SIG-M5 (cell line): ENCODE measurements at regions not wholly inside any gene's neighbourhood (a gene's known extent, or its start where the extent isn't known, plus 50 kb on each side); places are given as distances from the start of the nearest gene placed in this dataset.
A peak's percentile ranks its signal among the peaks of the same experiment; 100 is the strongest.

ENCODE experiments used
- DNase-seq: peaks from one replicate; lab custom pipeline; 2025; lab: John Stamatoyannopoulos, UW

GRCh38 chr2:62596061-62596921 is 90.3 kb upstream of the TMEM17 start:
- DNase-seq, result no peak

DNA sequence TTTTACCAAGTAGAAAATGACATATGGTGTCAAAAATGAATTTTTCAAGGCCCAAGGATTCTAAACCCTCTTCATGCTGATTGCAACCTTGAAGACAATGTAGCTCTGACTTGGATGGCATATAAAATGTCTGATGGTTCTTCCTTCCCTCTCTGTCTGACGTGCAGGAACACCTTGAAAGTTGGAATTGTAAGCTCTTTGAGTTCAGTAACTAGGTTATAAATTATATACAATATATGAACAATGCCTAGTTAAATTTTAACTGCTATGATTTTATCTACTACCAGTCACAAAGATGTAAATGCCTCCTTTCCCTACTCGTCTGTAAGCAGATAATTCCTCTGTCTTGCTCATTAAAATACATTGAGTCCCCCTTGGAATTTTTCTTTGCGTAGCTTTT is 89.5 kb upstream of the TMEM17 start:
- DNase-seq, result no peak

- DNase-seq, result no peak
These were observed 87.8 kb upstream of the TMEM17 start for GRCh38 chr2:62593825-62594224.

- DNase-seq, result no peak
These were observed 85.5 kb upstream of the TMEM17 start for GRCh38 chr2:62591491-62591890.

DNA sequence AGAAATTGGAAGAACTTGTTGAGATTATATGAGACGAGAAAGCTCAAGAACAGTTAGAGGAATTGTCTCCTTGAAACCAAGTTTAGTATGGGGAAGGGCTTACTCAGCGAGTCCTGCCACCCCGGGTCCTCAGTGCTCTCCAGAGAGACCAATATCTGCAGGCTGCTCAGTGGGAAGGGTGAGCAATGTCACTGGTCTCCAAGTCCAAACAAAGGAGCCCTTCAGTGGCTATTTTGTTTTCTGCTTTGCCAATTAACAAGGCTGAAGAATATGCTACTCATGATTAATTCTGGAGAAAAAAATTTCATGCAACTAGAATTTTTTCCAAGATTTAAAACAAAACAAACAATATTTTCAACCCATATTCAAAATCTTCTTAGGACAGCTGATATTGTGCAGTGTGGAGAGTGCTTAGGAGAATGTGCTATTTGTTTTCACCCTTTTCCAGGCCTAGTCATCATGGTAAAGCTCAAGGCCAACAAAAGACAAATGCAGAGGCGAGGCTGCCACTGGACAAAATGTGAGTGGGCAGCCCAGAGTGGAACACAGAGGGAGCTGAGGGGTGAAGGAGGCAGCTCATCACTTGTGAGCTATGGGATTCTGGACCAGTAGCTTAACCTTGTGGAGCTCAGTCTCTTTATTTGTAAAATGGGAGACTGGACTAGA is 83.8 kb upstream of the TMEM17 start:
- no peak for DNase-seq

DNA sequence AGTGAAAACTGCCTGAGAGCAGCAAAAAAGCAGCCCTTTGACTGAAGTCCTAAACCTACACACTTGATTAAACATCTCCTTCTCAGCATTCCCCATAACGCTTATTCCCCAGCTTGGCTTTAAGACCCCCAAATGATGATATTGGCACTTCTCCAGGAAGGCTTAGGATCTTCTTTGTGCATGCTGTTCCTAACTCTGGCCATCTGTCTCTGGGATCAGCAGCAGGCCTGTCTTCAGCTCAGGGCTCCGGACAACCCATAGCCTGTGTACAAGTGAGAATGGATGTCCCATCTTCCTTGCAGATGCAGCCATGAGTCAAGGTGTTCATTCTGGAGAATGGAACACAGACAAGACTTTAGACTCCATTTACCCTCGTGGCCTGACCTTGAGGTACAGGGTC is 81.6 kb upstream of the TMEM17 start:
- DNase-seq, result no peak

DNA sequence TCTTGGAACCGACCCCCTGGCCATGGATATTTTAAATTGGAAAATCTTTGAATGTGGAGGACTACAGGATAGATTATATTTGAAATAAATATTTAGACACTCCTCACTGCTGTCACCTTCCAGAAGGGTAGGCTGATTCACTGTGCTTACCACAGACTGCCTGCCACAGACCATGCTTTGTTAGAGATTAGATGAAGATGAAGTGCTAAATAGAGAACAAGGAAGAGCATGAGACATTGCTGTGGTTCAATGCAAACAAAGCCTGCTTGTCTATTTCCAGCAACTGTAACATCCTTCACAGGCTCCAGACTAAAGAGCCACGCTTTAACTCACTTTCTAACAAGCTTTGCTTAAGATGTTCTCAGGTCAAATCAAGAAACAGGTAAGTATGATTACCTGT is 81.0 kb upstream of the TMEM17 start:
- peak; percentile 46 for DNase-seq

GRCh38 chr2:62578803-62579640 is 73.0 kb upstream of the TMEM17 start:
- DNase-seq, result no peak

DNA sequence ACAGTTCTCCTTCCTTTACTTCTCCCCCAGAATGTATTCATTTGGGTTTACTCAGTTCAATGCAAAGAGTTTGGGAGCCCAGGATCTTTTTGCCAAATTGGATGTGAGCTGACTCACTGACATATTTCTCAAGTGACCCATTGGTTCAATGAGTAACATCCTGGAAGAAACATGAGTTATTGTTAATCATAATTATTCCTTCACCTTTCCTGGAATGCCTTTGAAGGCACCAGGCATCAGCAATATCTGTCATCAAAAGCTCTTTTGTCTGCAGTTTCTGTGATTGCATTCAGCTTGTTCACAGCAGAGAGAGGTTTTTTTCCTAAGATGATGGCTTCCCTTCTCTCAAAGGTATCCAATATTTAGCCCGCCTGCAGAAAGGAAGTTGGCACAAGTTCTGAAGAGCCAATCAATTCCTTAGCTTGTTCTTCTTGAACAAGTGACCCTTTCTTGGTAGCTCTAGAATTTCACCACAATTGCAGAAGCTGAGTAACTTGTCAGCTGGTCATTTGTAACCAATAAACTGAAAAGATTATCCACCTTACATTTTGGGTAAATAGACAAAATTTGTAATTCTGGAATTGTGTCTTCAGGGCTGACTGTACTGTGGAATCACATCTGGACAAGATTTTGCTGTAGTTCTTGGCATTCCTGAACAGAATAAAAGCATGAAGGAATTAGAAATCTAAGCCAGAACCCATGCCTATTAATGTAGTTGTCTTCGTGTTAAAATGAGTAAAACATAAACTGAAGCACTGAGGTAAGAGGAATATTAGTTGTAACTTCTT is 72.2 kb upstream of the TMEM17 start:
- DNase-seq, result no peak

DNA sequence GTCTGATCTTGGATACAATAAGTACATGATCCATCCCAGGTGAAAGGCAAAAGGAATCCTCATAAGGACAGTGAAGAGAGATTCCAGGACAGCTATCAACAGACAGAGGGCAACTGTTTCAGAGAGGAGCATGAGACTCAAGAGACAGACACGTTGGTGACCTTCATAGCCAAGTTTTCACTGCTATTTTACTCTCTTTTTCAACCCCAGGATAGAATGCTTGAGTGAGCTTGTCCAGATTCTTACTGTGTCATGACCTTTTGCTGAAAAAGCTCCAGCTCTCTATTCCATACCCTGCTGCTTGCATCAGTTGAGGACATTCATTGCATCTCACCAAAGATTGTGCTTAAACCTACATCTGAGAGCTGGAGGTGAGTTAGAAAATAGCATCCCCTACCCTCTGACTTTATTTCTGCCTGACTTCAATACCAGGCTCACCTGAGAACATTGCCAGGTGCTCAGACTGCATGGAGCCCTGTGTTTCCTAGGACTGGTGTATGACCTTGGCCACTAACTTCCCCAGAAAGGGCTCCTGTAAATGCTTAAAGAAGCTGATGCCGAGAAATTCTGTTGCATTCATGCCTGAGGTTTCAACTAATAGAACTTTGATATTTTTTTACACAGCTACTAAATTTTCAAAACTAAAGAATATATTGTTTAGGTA is 70.4 kb upstream of the TMEM17 start:
- DNase-seq, result no peak

DNA sequence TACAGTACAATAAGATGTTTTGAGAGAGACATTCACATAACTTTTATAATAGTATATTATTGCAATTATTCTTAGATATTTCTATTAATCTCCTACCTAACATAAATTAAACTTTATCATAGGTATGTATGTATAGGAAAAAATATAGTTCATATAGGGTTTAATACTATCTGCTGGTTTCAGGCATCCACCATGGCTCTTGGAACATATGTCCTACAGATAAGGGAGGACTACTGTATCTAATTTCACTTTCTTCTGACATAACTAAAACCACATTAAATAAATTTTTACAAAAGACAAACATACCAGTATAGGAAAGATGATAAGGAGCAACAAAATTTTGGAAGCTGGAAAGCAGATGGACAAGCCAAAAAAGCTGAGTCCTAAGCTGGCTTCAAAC is 67.9 kb upstream of the TMEM17 start:
- no peak for DNase-seq

DNA sequence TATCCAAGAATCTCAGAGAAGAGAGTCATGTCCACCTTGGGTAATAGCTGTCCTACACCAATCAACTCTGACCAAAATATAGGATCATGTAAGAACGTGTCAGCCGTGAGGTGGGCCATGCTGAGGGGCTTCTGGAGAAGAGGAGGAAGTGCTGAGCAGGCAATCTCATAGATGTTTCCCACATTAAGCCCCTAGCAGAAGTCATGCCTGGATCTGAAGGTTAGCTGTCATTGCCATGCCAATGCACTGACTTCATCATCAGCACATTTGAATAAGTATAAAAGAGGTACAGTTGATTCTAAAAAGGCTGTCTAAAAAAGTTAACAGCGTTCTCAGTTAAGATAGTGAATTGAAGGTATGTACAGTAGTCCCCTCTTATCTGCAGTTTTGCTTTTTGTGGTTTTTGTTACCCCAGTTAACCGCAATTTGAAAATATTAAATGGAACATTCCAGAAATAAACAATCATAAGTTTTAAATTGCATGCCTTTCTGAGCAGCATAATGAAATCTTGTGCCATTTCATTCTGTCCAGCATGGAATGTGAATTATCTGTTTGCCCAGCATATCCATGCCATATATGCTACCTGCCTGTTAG is 67.2 kb upstream of the TMEM17 start:
- no peak for DNase-seq

DNA sequence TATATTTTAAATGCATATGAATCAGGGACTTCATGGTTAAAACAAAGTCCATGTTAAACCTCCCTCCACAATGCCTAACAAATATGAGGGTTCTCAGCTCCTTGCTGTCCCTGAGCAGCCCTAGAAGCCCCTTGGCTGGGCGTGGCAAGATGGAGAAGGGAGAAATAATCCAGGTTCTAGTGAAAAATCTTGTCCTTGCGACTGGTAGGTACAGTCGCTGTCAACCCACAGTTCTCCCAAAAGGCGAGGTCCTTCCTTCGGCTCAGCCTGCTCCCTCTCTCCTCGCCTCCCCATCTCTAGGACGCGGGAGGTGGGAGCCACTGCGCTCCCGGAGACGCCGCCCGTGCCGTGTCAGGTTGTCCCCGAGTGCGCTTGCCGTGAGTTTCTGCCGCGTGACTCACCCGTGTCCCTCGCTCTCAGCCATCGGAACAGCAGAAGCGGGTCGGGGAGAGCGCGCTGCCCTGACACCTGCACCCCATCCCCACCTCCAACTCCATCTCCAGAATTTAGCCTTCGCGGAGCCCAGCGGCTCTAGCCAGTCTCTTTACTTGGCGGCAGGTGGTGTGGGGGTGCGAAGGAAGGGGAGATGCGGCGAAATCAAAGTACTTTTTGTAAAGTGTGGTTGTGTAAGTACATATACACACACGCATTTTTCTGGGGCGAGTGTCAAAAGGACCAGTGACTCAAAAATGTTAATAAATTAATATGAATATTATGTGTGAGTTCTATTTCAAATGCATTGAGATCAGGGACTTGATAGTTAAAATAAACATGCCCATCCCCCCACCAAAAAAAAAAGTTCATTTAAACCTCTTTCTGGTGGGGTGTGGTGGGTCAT is 65.1 kb upstream of the TMEM17 start:
- no peak for DNase-seq

- DNase-seq, result no peak
These were observed 64.2 kb upstream of the TMEM17 start for GRCh38 chr2:62569907-62570841.

- DNase-seq, result no peak
These were observed 63.2 kb upstream of the TMEM17 start for GRCh38 chr2:62568983-62569837.

DNA sequence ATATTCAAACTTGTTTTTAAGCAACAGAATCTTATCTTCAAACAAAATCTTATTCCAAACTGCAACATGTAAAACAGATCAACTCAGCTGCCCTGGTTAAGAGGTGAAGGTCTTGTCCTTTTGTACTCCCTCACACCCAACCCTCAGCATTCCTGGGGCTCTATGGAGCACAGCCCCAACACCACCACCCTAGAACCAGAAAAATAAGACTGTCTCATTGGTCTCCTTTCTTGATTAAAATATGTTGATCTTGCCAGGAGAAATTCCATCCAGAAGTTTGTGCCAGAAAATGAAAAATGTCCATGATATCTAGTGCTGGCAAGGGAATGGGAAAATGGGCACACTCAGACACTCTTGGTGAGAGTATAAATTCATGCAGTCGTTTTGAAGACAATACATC is 62.1 kb upstream of the TMEM17 start:
- no peak for DNase-seq

- no peak for DNase-seq
These were observed 61.7 kb upstream of the TMEM17 start for GRCh38 chr2:62567669-62568068.

GRCh38 chr2:62566847-62567246 is 60.9 kb upstream of the TMEM17 start:
- DNase-seq, result no peak
